Muscle layer of colon (tissue), 2 donors: ENCODE measurements at regions not wholly inside any gene's neighbourhood (a gene's known extent, or its start where the extent isn't known, plus 50 kb on each side); places are given as distances from the start of the nearest gene placed in this dataset.
"Not testable (repeated sequence)": the region's sequence is repeated elsewhere in the genome, so short reads cannot be mapped to it uniquely, and the experiment has no call there.

Experiments used
- H3K27ac ChIP-seq: one replicate; pipeline ENCODE4 v1.7.0; 2013; ENCODE audit warnings: low read depth, mild to moderate bottlenecking, low read length, moderate library complexity
- H3K27me3 ChIP-seq, 2 donors: one replicate each; pipeline ENCODE4 v1.7.0; 2013; ENCODE audit warnings: low read length in 2 of 2, mild to moderate bottlenecking in 2 of 2; ENCODE audit not compliant: insufficient read depth in 2 of 2, control insufficient read depth in 1 of 2
- H3K36me3 ChIP-seq: one replicate; pipeline ENCODE4 v1.7.0; 2013; ENCODE audit warnings: mild to moderate bottlenecking, low read length; ENCODE audit not compliant: insufficient read depth
- H3K4me1 ChIP-seq: one replicate; pipeline ENCODE4 v1.7.0; 2013; ENCODE audit warnings: mild to moderate bottlenecking, low read length; ENCODE audit not compliant: insufficient read depth
- H3K4me3 ChIP-seq, 2 donors: one replicate each; pipeline ENCODE4 v1.7.0; 2013; ENCODE audit warnings: low read length in 2 of 2, low read depth in 1 of 2, mild to moderate bottlenecking in 1 of 2, moderate library complexity in 1 of 2
- H3K9ac ChIP-seq: one replicate; pipeline ENCODE4 v1.7.0; 2013; ENCODE audit warnings: low read length
- H3K9me3 ChIP-seq: one replicate; pipeline ENCODE4 v1.7.0; 2013; ENCODE audit warnings: mild to moderate bottlenecking, low read length
- donor health status: abdominal sarcoma.
- donor health status: Adenocarcinoma of cecum.

GRCh38 chr2:51291762-51292551 is 260.0 kb upstream of the NRXN1 start:
- no peaks in the 10 kb centered on the region for H3K9me3 ChIP-seq
- no peak overlapping the region for H3K27ac ChIP-seq
- H3K9ac ChIP-seq: no peak overlapping the region
- H3K4me1 ChIP-seq: no peaks in the 10 kb centered on the region
- no peaks in the 10 kb centered on the region for H3K36me3 ChIP-seq
- no peaks in the 10 kb centered on the region for H3K27me3 ChIP-seq
- H3K4me3 ChIP-seq: no peak overlapping the region

GRCh38 chr2:51290725-51291124 is 258.8 kb upstream of the NRXN1 start:
- Histone ChIP-seq H3K4me3 (no peak overlapping the region), H3K36me3 (no peaks in the 10 kb centered on the region), H3K27ac (no peak overlapping the region), H3K27me3 (no peaks in the 10 kb centered on the region), H3K9ac (no peak overlapping the region), H3K4me1 (no peaks in the 10 kb centered on the region), H3K9me3 (no peaks in the 10 kb centered on the region)

- H3K36me3 ChIP-seq: no peaks in the 10 kb centered on the region
- H3K9me3 ChIP-seq: no peaks in the 10 kb centered on the region
- H3K27me3 ChIP-seq: no peaks in the 10 kb centered on the region
- no peak overlapping the region for H3K27ac ChIP-seq
- H3K4me1 ChIP-seq: no peaks in the 10 kb centered on the region
- H3K9ac ChIP-seq: no peak overlapping the region
- H3K4me3 ChIP-seq: no peak overlapping the region
Observed at GRCh38 chr2:51289045-51289444, 257.1 kb upstream of the NRXN1 start.

GRCh38 chr2:51268191-51268590 is 236.3 kb upstream of the NRXN1 start:
- Histone ChIP-seq H3K4me1 (no peaks in the 10 kb centered on the region), H3K4me3 (no peak overlapping the region), H3K36me3 (no peaks in the 10 kb centered on the region), H3K9me3 (no peaks in the 10 kb centered on the region), H3K27me3 (no peaks in the 10 kb centered on the region), H3K27ac (no peak overlapping the region), H3K9ac (no peak overlapping the region)

GRCh38 chr2:51265539-51265938 is 233.6 kb upstream of the NRXN1 start:
- H3K27me3 ChIP-seq: no peaks in the 10 kb centered on the region
- H3K9ac ChIP-seq: no peak overlapping the region
- no peak overlapping the region for H3K27ac ChIP-seq
- no peaks in the 10 kb centered on the region for H3K36me3 ChIP-seq
- H3K4me1 ChIP-seq: no peaks in the 10 kb centered on the region
- H3K4me3 ChIP-seq: no peak overlapping the region
- no peaks in the 10 kb centered on the region for H3K9me3 ChIP-seq

GRCh38 chr2:51263951-51264350 is 232.0 kb upstream of the NRXN1 start:
- Histone ChIP-seq H3K9ac (no peak overlapping the region), H3K27me3 (no peaks in the 10 kb centered on the region), H3K4me1 (no peaks in the 10 kb centered on the region), H3K36me3 (no peaks in the 10 kb centered on the region), H3K9me3 (no peaks in the 10 kb centered on the region), H3K27ac (no peak overlapping the region), H3K4me3 (no peak overlapping the region)

- not testable (repeated sequence) for H3K27me3 ChIP-seq, H3K4me1 ChIP-seq, H3K4me3 ChIP-seq, H3K9ac ChIP-seq, H3K36me3 ChIP-seq, H3K27ac ChIP-seq, H3K9me3 ChIP-seq
Observed at GRCh38 chr2:51263101-51263500, 231.2 kb upstream of the NRXN1 start.

- no peaks in the 10 kb centered on the region for H3K27me3 ChIP-seq
- H3K4me3 ChIP-seq: no peak overlapping the region
- H3K36me3 ChIP-seq: no peaks in the 10 kb centered on the region
- no peaks in the 10 kb centered on the region for H3K4me1 ChIP-seq
- H3K9ac ChIP-seq: no peak overlapping the region
- H3K27ac ChIP-seq: no peak overlapping the region
- no peaks in the 10 kb centered on the region for H3K9me3 ChIP-seq
Observed at GRCh38 chr2:51258301-51258700, 226.4 kb upstream of the NRXN1 start.

- no peak overlapping the region for H3K27ac ChIP-seq
- H3K9me3 ChIP-seq: no peaks in the 10 kb centered on the region
- no peaks in the 10 kb centered on the region for H3K36me3 ChIP-seq
- no peaks in the 10 kb centered on the region for H3K27me3 ChIP-seq
- no peak overlapping the region for H3K9ac ChIP-seq
- H3K4me3 ChIP-seq: no peak overlapping the region
- H3K4me1 ChIP-seq: no peaks in the 10 kb centered on the region
Observed at GRCh38 chr2:51256736-51257135, 224.8 kb upstream of the NRXN1 start.

- no peak overlapping the region for H3K27ac ChIP-seq
- H3K4me1 ChIP-seq: no peaks in the 10 kb centered on the region
- no peaks in the 10 kb centered on the region for H3K9me3 ChIP-seq
- no peaks in the 10 kb centered on the region for H3K27me3 ChIP-seq
- H3K9ac ChIP-seq: no peak overlapping the region
- H3K4me3 ChIP-seq: no peak overlapping the region
- no peaks in the 10 kb centered on the region for H3K36me3 ChIP-seq
Observed at GRCh38 chr2:51251356-51251755, 219.4 kb upstream of the NRXN1 start.

GRCh38 chr2:51247252-51247805 is 215.4 kb upstream of the NRXN1 start:
- H3K9ac ChIP-seq: no peak overlapping the region
- H3K4me3 ChIP-seq: no peak overlapping the region
- no peaks in the 10 kb centered on the region for H3K9me3 ChIP-seq
- H3K27me3 ChIP-seq: no peaks in the 10 kb centered on the region
- H3K4me1 ChIP-seq: no peaks in the 10 kb centered on the region
- no peak overlapping the region for H3K27ac ChIP-seq
- H3K36me3 ChIP-seq: no peaks in the 10 kb centered on the region
